Ishikawa (cell line): ENCODE measurements at regions not wholly inside any gene's neighbourhood (a gene's known extent, or its start where the extent isn't known, plus 50 kb on each side); places are given as distances from the start of the nearest gene placed in this dataset.

Experiments
- CEBPB ChIP-seq: IDR thresholded peaks from 2 replicates; pipeline ENCODE4 v1.6.1; 2012
- CREB1 ChIP-seq: IDR thresholded peaks from 2 replicates; pipeline ENCODE4 v1.6.1; 2012; ENCODE audit warnings: low read depth
- EGR1 ChIP-seq: IDR thresholded peaks from 2 replicates; pipeline ENCODE4 v1.6.1; 2012
- EP300 ChIP-seq: IDR thresholded peaks from 2 replicates; pipeline ENCODE4 v1.6.1; 2012; ENCODE audit warnings: borderline replicate concordance
- RAD21 ChIP-seq: IDR thresholded peaks from 2 replicates; pipeline ENCODE4 v1.6.1; 2012; ENCODE audit warnings: low read depth
- TAF1 ChIP-seq: IDR thresholded peaks from 2 replicates; pipeline ENCODE4 v1.6.1; 2012; ENCODE audit warnings: low read depth, mild to moderate bottlenecking
- TCF12 ChIP-seq: IDR thresholded peaks from 2 replicates; pipeline ENCODE4 v1.6.1; 2012; ENCODE audit warnings: low read depth
- YY1 ChIP-seq: IDR thresholded peaks from 2 replicates; pipeline ENCODE4 v1.6.1; 2012; ENCODE audit warnings: low read depth
- TF ChIP-seq, protein P1 (sequence below): IDR thresholded peaks from 2 replicates; pipeline ENCODE4 v1.6.1; 2012; ENCODE audit warnings: low read depth, mild to moderate bottlenecking
- TF ChIP-seq, protein P2 (sequence below): IDR thresholded peaks from 2 replicates; pipeline ENCODE4 v1.6.1; 2012
- TF ChIP-seq, protein P3 (sequence below): IDR thresholded peaks from 2 replicates; pipeline ENCODE4 v1.6.1; 2012

DNA sequence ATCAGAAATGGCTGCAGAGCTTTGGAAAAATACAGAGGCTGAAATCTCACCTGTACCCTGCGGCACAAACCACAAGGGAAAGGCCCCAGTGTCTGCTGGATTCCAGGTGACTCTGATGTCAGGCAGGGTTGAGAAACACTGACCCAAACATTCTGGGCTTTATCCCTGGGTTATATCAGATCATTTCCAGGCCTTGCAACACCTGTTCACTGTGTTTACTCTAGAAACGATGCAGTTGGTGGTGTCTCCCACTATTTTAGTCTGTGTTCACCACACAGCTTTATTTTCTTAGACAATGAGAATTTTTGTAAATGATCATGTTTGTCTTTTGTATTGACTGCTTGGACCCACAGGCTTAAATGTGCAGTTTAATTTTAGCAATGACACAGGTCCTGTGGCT, 151.5 kb upstream of the SDK2 start:
- no peak for TF ChIP-seq CREB1
- TF ChIP-seq, protein P1, sequence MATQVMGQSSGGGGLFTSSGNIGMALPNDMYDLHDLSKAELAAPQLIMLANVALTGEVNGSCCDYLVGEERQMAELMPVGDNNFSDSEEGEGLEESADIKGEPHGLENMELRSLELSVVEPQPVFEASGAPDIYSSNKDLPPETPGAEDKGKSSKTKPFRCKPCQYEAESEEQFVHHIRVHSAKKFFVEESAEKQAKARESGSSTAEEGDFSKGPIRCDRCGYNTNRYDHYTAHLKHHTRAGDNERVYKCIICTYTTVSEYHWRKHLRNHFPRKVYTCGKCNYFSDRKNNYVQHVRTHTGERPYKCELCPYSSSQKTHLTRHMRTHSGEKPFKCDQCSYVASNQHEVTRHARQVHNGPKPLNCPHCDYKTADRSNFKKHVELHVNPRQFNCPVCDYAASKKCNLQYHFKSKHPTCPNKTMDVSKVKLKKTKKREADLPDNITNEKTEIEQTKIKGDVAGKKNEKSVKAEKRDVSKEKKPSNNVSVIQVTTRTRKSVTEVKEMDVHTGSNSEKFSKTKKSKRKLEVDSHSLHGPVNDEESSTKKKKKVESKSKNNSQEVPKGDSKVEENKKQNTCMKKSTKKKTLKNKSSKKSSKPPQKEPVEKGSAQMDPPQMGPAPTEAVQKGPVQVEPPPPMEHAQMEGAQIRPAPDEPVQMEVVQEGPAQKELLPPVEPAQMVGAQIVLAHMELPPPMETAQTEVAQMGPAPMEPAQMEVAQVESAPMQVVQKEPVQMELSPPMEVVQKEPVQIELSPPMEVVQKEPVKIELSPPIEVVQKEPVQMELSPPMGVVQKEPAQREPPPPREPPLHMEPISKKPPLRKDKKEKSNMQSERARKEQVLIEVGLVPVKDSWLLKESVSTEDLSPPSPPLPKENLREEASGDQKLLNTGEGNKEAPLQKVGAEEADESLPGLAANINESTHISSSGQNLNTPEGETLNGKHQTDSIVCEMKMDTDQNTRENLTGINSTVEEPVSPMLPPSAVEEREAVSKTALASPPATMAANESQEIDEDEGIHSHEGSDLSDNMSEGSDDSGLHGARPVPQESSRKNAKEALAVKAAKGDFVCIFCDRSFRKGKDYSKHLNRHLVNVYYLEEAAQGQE = no peak
- no peak for TF ChIP-seq TCF12
- TF ChIP-seq TAF1 = no peak
- no peak for TF ChIP-seq EP300
- no peak for TF ChIP-seq YY1
- TF ChIP-seq RAD21 = no peak
- no peak for TF ChIP-seq CEBPB
- TF ChIP-seq, protein P2, sequence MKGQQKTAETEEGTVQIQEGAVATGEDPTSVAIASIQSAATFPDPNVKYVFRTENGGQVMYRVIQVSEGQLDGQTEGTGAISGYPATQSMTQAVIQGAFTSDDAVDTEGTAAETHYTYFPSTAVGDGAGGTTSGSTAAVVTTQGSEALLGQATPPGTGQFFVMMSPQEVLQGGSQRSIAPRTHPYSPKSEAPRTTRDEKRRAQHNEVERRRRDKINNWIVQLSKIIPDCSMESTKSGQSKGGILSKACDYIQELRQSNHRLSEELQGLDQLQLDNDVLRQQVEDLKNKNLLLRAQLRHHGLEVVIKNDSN = no peak
- TF ChIP-seq, protein P3, sequence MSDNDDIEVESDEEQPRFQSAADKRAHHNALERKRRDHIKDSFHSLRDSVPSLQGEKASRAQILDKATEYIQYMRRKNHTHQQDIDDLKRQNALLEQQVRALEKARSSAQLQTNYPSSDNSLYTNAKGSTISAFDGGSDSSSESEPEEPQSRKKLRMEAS = no peak
- no peak for TF ChIP-seq EGR1
